Stimulated activated naive CD8-positive, alpha-beta T cell treated with anti-CD3 and anti-CD28 coated beads, Interleukin-15, Interleukin-2, amounts not matched to agents 100 ng/mL and 50 ng/mL, for 24 hours (primary cell): ENCODE measurements at regions not wholly inside any gene's neighbourhood (a gene's known extent, or its start where the extent isn't known, plus 50 kb on each side); places are given as distances from the start of the nearest gene placed in this dataset.
"Not testable (repeated sequence)": the region's sequence is repeated elsewhere in the genome, so short reads cannot be mapped to it uniquely, and the experiment has no call there.

Experiments used
- H3K27ac Mint-ChIP-seq: one replicate; pipeline ENCODE4 v1.8.0; 2021; ENCODE audit warnings: mild to moderate bottlenecking, mixed read lengths
- H3K27me3 Mint-ChIP-seq: one replicate; pipeline ENCODE4 v1.8.0; 2021; ENCODE audit warnings: mixed read lengths
- H3K36me3 Mint-ChIP-seq: one replicate; pipeline ENCODE4 v1.8.0; 2021; ENCODE audit warnings: low read depth, mixed read lengths
- H3K4me1 Mint-ChIP-seq: one replicate; pipeline ENCODE4 v1.8.0; 2021; ENCODE audit warnings: low read depth, mixed read lengths
- H3K4me3 Mint-ChIP-seq: one replicate; pipeline ENCODE4 v1.8.0; 2021; ENCODE audit warnings: mild to moderate bottlenecking, mixed read lengths
- H3K9me3 Mint-ChIP-seq: one replicate; pipeline ENCODE4 v1.8.0; 2021; ENCODE audit warnings: mixed read lengths

- not testable (repeated sequence) for H3K36me3 Mint-ChIP-seq, H3K27ac Mint-ChIP-seq, H3K9me3 Mint-ChIP-seq, H3K4me3 Mint-ChIP-seq, H3K27me3 Mint-ChIP-seq, H3K4me1 Mint-ChIP-seq
These were observed 846.4 kb downstream of the RPIA start for GRCh38 chr2:89537862-89538261.

DNA sequence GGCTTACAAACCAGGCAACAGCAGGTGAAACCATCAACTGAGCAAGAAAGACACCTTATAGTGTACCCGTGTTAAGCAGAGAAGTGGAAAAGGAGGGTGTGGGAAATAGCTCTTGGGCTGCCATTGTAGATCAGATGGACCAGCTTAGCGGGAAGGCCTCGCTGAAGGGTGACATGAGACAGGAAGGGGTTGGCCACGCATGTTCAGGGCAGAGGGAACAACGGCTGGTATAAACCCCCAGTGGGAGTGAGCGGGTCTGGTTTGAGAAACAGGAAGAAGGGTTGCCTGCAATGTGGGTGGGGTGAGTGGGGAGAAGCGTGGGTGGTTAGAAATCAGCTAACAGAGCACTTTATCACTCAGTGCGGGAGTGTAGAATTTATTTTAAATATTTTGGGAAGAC lies 852.6 kb downstream of the RPIA start:
- H3K27ac Mint-ChIP-seq, H3K36me3 Mint-ChIP-seq, H3K4me1 Mint-ChIP-seq, H3K9me3 Mint-ChIP-seq, H3K4me3 Mint-ChIP-seq, H3K27me3 Mint-ChIP-seq: not testable (repeated sequence)

DNA sequence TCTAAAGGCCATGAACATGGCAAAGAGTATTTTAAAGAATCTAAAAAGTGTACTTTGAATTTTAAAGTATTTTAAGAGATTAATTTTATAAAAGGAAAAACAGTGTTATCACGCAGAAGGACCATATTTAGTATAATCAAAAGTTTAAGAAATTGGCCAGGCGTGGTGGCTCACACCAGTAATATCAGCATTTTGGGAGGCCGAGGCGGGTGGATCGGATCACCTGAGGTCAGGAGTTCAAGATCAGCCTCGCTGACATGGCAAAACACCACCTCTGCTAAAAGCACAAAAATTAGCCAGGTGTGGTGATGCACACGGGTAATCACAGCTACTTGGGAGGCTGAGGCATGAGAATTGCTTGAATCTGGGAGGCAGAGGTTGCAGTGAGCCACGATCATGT lies 887.7 kb downstream of the RPIA start:
- not testable (repeated sequence) for H3K36me3 Mint-ChIP-seq, H3K9me3 Mint-ChIP-seq, H3K27ac Mint-ChIP-seq, H3K4me3 Mint-ChIP-seq, H3K27me3 Mint-ChIP-seq, H3K4me1 Mint-ChIP-seq

DNA sequence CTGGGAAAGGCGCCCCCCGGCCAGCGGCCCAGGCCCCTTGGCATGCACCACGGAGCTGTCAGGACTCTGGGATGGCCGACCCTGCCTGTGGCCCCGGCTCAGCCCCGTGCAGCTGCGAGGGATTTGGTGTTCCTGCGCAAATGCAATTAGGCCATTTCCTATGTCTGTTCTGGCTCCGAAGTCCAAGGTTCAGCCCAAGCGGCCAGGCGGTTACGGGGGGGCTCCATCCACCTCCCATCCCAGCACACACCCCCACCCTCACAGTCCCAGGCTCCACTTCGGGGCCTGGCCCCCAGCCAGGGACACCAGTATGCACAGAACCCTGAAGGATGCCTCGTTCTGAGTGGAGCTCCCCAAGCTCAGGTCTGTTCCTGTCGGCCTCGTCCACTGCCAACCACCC lies 891.3 kb downstream of the RPIA start:
- not testable (repeated sequence) for H3K27ac Mint-ChIP-seq, H3K9me3 Mint-ChIP-seq, H3K27me3 Mint-ChIP-seq, H3K4me1 Mint-ChIP-seq, H3K4me3 Mint-ChIP-seq, H3K36me3 Mint-ChIP-seq

DNA sequence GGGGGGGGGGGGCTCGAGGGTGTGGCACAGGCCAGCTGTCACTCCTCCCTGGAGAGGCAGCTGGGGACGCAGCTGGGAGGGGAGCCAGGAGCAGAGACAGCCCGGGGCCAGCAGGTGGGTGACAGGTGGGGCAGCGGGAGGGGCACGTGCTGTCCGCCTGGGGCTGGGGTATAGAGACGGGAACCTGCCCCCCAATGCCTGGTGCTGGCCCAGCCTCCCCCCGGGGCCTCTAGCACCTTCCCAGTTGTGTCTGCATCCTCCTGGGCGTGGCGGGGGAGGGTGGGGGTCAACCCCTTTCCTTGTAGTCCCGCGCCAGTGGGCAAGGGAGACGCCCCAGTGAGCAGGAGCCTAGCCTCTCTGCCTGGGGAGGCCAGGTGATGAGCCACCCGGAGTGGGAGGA lies 892.6 kb downstream of the RPIA start:
- not testable (repeated sequence) for H3K4me3 Mint-ChIP-seq, H3K4me1 Mint-ChIP-seq, H3K27ac Mint-ChIP-seq, H3K27me3 Mint-ChIP-seq, H3K36me3 Mint-ChIP-seq, H3K9me3 Mint-ChIP-seq

GRCh38 chr2:89584868-89585557 lies 893.5 kb downstream of the RPIA start:
- H3K4me3 Mint-ChIP-seq, result peak overlapping the region; percentile 66
- not testable (repeated sequence) for H3K4me1 Mint-ChIP-seq, H3K36me3 Mint-ChIP-seq, H3K27me3 Mint-ChIP-seq, H3K27ac Mint-ChIP-seq, H3K9me3 Mint-ChIP-seq

GRCh38 chr2:89585558-89585920 lies 894.1 kb downstream of the RPIA start:
- H3K4me1 Mint-ChIP-seq, H3K27ac Mint-ChIP-seq, H3K9me3 Mint-ChIP-seq, H3K36me3 Mint-ChIP-seq, H3K27me3 Mint-ChIP-seq: not testable (repeated sequence)
- peak overlapping the region; percentile 66 for H3K4me3 Mint-ChIP-seq

DNA sequence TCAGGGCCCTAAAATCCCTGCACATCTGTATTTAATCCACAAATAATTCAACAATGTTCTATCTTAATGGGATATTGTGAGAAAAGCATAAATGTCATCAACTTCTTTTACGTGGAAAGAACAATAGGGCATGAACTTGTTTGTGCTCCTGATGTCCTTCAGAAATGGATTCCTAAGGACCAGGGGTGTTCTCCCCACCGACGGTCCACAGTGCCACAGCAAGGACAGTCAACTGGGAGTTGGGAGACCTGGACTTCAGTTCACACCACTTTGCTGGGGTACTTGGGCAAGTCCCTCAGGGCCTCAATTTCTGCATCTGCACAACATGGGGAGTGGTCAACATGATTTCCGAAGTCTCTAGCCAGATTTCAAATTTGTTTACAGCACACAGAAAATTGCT lies 908.4 kb downstream of the RPIA start:
- not testable (repeated sequence) for H3K27me3 Mint-ChIP-seq, H3K4me1 Mint-ChIP-seq, H3K4me3 Mint-ChIP-seq, H3K27ac Mint-ChIP-seq, H3K36me3 Mint-ChIP-seq, H3K9me3 Mint-ChIP-seq

DNA sequence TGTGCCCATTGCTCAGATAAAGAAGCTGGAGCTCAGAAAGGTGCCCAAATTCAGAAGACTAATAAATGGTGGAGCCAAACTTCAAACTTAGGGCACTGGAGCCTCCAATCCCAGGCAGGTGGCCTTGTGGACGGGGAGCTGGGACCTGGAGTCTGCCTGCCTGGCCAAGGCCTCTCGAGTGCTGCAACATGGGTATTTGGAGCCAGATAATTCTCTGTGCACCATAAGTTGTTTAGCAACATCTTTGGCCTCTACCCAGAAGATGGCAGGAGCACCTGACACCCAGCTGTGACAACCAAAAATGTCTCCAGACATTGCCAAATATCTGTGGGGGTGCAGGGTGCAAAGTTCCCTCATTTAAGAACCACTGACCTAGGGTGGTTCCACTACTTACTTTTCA lies 915.0 kb downstream of the RPIA start:
- not testable (repeated sequence) for H3K27me3 Mint-ChIP-seq, H3K9me3 Mint-ChIP-seq, H3K4me3 Mint-ChIP-seq, H3K36me3 Mint-ChIP-seq, H3K4me1 Mint-ChIP-seq, H3K27ac Mint-ChIP-seq

- not testable (repeated sequence) for H3K4me1 Mint-ChIP-seq, H3K4me3 Mint-ChIP-seq, H3K27ac Mint-ChIP-seq, H3K9me3 Mint-ChIP-seq, H3K36me3 Mint-ChIP-seq
- peaks cover 15% of the 10 kb centered on the region for H3K27me3 Mint-ChIP-seq
These were observed 918.9 kb downstream of the RPIA start for GRCh38 chr2:89610207-89610926.

DNA sequence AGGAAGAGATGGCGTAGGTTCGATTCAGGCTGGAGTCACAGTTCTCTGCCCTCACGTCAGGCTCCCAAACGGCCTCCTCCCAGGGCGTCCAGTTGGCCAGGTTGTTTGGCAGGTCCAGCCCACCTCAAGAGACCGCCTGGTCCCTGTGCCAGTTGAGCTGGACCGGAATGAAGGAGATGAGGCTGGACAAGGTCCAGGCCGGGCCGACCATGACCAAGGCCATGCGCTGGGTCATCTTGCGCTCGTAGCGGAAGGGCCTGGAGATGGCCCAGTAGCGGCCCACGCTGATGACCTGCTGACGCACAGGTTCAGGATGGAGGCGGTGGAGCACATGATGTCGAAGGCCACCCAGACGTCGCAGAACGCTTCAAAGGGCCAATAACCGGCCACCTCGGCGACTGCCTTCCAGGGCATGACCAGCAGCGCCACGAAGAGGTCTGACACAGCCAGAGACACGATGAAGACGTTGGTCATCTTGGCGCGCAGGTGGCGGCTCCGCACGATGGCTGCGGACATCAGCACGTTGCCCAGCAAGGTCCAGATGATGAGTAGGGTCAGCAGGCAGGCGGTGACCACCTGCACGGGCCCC lies 919.5 kb downstream of the RPIA start:
- not testable (repeated sequence) for H3K4me3 Mint-ChIP-seq, H3K9me3 Mint-ChIP-seq, H3K36me3 Mint-ChIP-seq, H3K4me1 Mint-ChIP-seq, H3K27ac Mint-ChIP-seq
- peaks cover 15% of the 10 kb centered on the region for H3K27me3 Mint-ChIP-seq

DNA sequence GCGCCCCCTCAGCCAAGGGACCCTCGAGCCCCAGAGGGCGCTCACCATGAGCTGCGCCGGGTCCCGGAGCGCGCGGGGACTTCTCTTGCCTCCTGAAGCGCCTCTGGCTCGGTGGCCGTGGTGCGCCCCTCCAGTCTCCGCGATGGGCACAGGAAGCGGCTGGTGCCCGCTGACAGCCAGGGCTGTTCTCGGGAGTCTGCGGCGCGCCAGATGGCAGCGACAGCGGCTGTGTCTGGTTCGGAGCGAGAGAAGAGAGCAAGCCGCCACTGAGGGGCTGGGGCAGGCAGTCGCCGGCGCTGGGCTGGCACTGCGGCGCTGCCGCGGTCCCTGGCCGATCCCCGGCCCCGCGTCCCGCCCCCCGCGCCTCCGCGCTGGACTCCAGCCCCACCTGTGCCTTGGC lies 920.2 kb downstream of the RPIA start:
- H3K27ac Mint-ChIP-seq, H3K4me3 Mint-ChIP-seq, H3K9me3 Mint-ChIP-seq, H3K36me3 Mint-ChIP-seq, H3K4me1 Mint-ChIP-seq: not testable (repeated sequence)
- H3K27me3 Mint-ChIP-seq, result peaks cover 15% of the 10 kb centered on the region

GRCh38 chr2:89649268-89649667 lies 957.8 kb downstream of the RPIA start:
- H3K9me3 Mint-ChIP-seq, H3K36me3 Mint-ChIP-seq, H3K4me3 Mint-ChIP-seq, H3K4me1 Mint-ChIP-seq, H3K27ac Mint-ChIP-seq, H3K27me3 Mint-ChIP-seq: not testable (repeated sequence)

- H3K27me3 Mint-ChIP-seq, H3K36me3 Mint-ChIP-seq, H3K4me3 Mint-ChIP-seq, H3K27ac Mint-ChIP-seq, H3K4me1 Mint-ChIP-seq: not testable (repeated sequence)
- H3K9me3 Mint-ChIP-seq, result peaks cover 10% of the 10 kb centered on the region
These were observed 987.8 kb downstream of the RPIA start for GRCh38 chr2:89679254-89679653.
